ENCODE measurements at regions not wholly inside any gene's neighbourhood (a gene's known extent, or its start where the extent isn't known, plus 50 kb on each side); places are given as distances from the start of the nearest gene placed in this dataset.

GRCh38 chr2:129400826-129401225, 578.6 kb upstream of the RAB6C start:
- peaks cover 0 to 4% of the 10 kb centered on the region in 2 experiments; a peak in 1 of 4 replicates for H3K4me1 ChIP-seq (ENCODE audit: control insufficient read depth in 1 of 2, insufficient read depth in 2 of 2, low read depth in 1 of 2, low read length in 1 of 2)
- POLR2A ChIA-PET, result interaction anchor here (0.6 kb wide), 1 partner anchor 1130 kb away, joined by 3 read pairs; no protein-coding TSS in a partner anchor
- no peaks in the 10 kb centered on the region for H4K20me1 ChIP-seq (ENCODE audit: insufficient read depth)
- TF ChIP-seq GATA2 (CRISPR knock-in tag; IDR thresholded peaks at IDR 0.05) (peak; percentile 60), EP300 (IDR thresholded peaks at IDR 0.05; ENCODE audit: borderline replicate concordance in 1 of 2, low read depth in 1 of 2, low read length in 1 of 2) (no peak), MXI1 (IDR thresholded peaks at IDR 0.05; ENCODE audit: low read depth, low read length) (peak; percentile 67; the same call in 1 of the 2 replicates)
- H3K36me3 ChIP-seq (replicated peaks in 1 of 2; ENCODE audit: control insufficient read depth in 1 of 2, insufficient read depth in 2 of 2, low read length in 1 of 2), result no peaks in the 10 kb centered on the region
- H3K79me2 ChIP-seq (ENCODE audit: insufficient read depth), result no peaks in the 10 kb centered on the region
- H3K9ac ChIP-seq, result no peak overlapping the region
- no peak overlapping the region for H3K27ac ChIP-seq (ENCODE audit: low read depth in 2 of 2, low read length in 1 of 2)
- H3K9me3 ChIP-seq, result no peaks in the 10 kb centered on the region
- CTCF ChIA-PET, result interaction anchor here (0.6 to 1.7 kb wide), 7 partner anchors 11 to 523 kb away, joined by 3 to 7 read pairs (median 3); no protein-coding TSS in a partner anchor
- 41% methylated on average over 6 of the region's 7 CpGs for WGBS (ENCODE audit: low lambda C conversion rate)
- H3K4me2 ChIP-seq, result no peak overlapping the region
- no peaks in the 10 kb centered on the region for H3K27me3 ChIP-seq (ENCODE audit: insufficient read depth)
- H2AFZ ChIP-seq (ENCODE audit: low read depth), result no peak overlapping the region
- H3K4me3 ChIP-seq (ENCODE audit: low read depth in 2 of 2, low read length in 1 of 2), result no peak overlapping the region
- peak; percentile 50 for DNase-seq
- no peaks in the 10 kb centered on the region for H3K9me2 ChIP-seq
- no peaks in the 10 kb centered on the region for H3F3A ChIP-seq (replicated peaks; ENCODE audit: insufficient read depth)

- Histone ChIP-seq H3K9me2 (no peaks in the 10 kb centered on the region), H3K4me1 (ENCODE audit: control insufficient read depth in 1 of 2, insufficient read depth in 2 of 2, low read depth in 1 of 2, low read length in 1 of 2) (peaks cover 0 to 4% of the 10 kb centered on the region in 2 experiments; a peak in 1 of 4 replicates), H3K9ac (no peak overlapping the region), H2AFZ (ENCODE audit: low read depth) (no peak overlapping the region), H3F3A (replicated peaks; ENCODE audit: insufficient read depth) (no peaks in the 10 kb centered on the region), H3K27ac (ENCODE audit: low read depth in 2 of 2, low read length in 1 of 2) (no peak overlapping the region), H3K79me2 (ENCODE audit: insufficient read depth) (no peaks in the 10 kb centered on the region), H3K4me2 (no peak overlapping the region), H4K20me1 (ENCODE audit: insufficient read depth) (no peaks in the 10 kb centered on the region), H3K4me3 (ENCODE audit: low read depth in 2 of 2, low read length in 1 of 2) (no peak overlapping the region), H3K36me3 (replicated peaks in 1 of 2; ENCODE audit: control insufficient read depth in 1 of 2, insufficient read depth in 2 of 2, low read length in 1 of 2) (no peaks in the 10 kb centered on the region), H3K27me3 (ENCODE audit: insufficient read depth) (no peaks in the 10 kb centered on the region), H3K9me3 (no peaks in the 10 kb centered on the region)
- ChIA-PET CTCF (interaction anchor here (0.9 to 1.7 kb wide), 3 partner anchors 12 to 446 kb away, joined by 3 to 5 read pairs (median 3); no protein-coding TSS in a partner anchor), POLR2A (interaction anchor here (0.6 kb wide), 1 partner anchor 580 kb away, joined by 3 read pairs; no protein-coding TSS in a partner anchor)
- DNase-seq, result no peak
- TF ChIP-seq RAD21 (IDR thresholded peaks at IDR 0.05; ENCODE audit: low read length) (no peak), SMC3 (IDR thresholded peaks at IDR 0.05; ENCODE audit: low read depth, low read length) (no peak), NFIC (IDR thresholded peaks at IDR 0.05; ENCODE audit: borderline replicate concordance) (no peak), USF2 (IDR thresholded peaks at IDR 0.05; ENCODE audit: borderline replicate concordance, low read depth, low read length) (no peak), TEAD4 (IDR thresholded peaks at IDR 0.05; ENCODE audit: borderline replicate concordance, insufficient read depth) (no peak)
- 14% methylated on average over 2 of the region's 2 CpGs for WGBS (ENCODE audit: low lambda C conversion rate)
Measured at GRCh38 chr2:129402076-129402475, 577.4 kb upstream of the RAB6C start.

- Histone ChIP-seq H2AFZ (ENCODE audit: low read depth) (no peak overlapping the region), H3K4me1 (ENCODE audit: control insufficient read depth in 1 of 2, insufficient read depth in 2 of 2, low read depth in 1 of 2, low read length in 1 of 2) (peaks cover 0 to 4% of the 10 kb centered on the region in 2 experiments; a peak in 1 of 4 replicates), H3K79me2 (ENCODE audit: insufficient read depth) (no peaks in the 10 kb centered on the region), H4K20me1 (ENCODE audit: insufficient read depth) (no peaks in the 10 kb centered on the region), H3K27me3 (ENCODE audit: insufficient read depth) (no peaks in the 10 kb centered on the region), H3K4me2 (no peak overlapping the region), H3K9me2 (no peaks in the 10 kb centered on the region), H3K27ac (ENCODE audit: low read depth in 2 of 2, low read length in 1 of 2) (no peak overlapping the region), H3K4me3 (ENCODE audit: low read depth in 2 of 2, low read length in 1 of 2) (no peak overlapping the region), H3K36me3 (replicated peaks in 1 of 2; ENCODE audit: control insufficient read depth in 1 of 2, insufficient read depth in 2 of 2, low read length in 1 of 2) (no peaks in the 10 kb centered on the region), H3K9ac (no peak overlapping the region), H3F3A (replicated peaks; ENCODE audit: insufficient read depth) (no peaks in the 10 kb centered on the region), H3K9me3 (peaks cover 4% of the 10 kb centered on the region; the same call in 1 of the 2 replicates)
- TF ChIP-seq ELF1 (IDR thresholded peaks at IDR 0.05) (no peak), GATA2 (CRISPR knock-in tag; IDR thresholded peaks at IDR 0.05) (no peak), RCOR1 (IDR thresholded peaks at IDR 0.05; ENCODE audit: low read length) (no peak)
- DNase-seq, result no peak
- ChIA-PET POLR2A (no interaction called here), CTCF (no interaction called here)
- 12% methylated on average over 2 of the region's 2 CpGs for WGBS (ENCODE audit: low lambda C conversion rate)
Measured at GRCh38 chr2:129404000-129404685, 575.3 kb upstream of the RAB6C start.

Data from SK-N-SH (cell line).